ENCODE measurements at regions not wholly inside any gene's neighbourhood (a gene's known extent, or its start where the extent isn't known, plus 50 kb on each side); places are given as distances from the start of the nearest gene placed in this dataset.

- H4K91ac ChIP-seq (replicated peaks; ENCODE audit: insufficient read length, low read length), result no peak overlapping the region
- no peak overlapping the region for H2BK15ac ChIP-seq (ENCODE audit: low read length)
- no peak overlapping the region for H2BK20ac ChIP-seq (ENCODE audit: low read length)
- no peak overlapping the region for H4K5ac ChIP-seq (ENCODE audit: insufficient read length, low read depth, low read length)
- DNase-seq (ENCODE audit: low read depth in 1 of 2, low spot score in 2 of 2) (no peak), FAIRE-seq (no peak)
- H3K9me3 ChIP-seq (ENCODE audit: insufficient read depth in 2 of 2, low read depth in 1 of 2, low read length in 1 of 2), result no peaks in the 10 kb centered on the region
- no peak overlapping the region for H2AK5ac ChIP-seq (ENCODE audit: low read depth, low read length)
- no peak overlapping the region for H2BK12ac ChIP-seq (ENCODE audit: low read depth, low read length)
- H3K4me3 ChIP-seq (ENCODE audit: extremely low read depth in 1 of 4, insufficient read depth in 2 of 4, low read depth in 3 of 4, low read length in 4 of 4), result no peak overlapping the region
- no peaks in the 10 kb centered on the region for H3K27me3 ChIP-seq (replicated peaks in 1 of 4; ENCODE audit: control insufficient read depth in 3 of 4, extremely low read depth in 1 of 4, insufficient read depth in 3 of 4, low read length in 3 of 4)
- H3K23ac ChIP-seq (ENCODE audit: insufficient read length), result no peak overlapping the region
- no peaks in the 10 kb centered on the region for H3K79me1 ChIP-seq (ENCODE audit: low read depth, low read length)
- ChIA-PET POLR2A (ENCODE audit: partially characterized antibody) (no interaction called here), CTCF (ENCODE audit: partially characterized antibody) (no interaction called here)
- H2BK120ac ChIP-seq (replicated peaks; ENCODE audit: low read depth, low read length), result no peak overlapping the region
- no peak overlapping the region for H3K56ac ChIP-seq (replicated peaks; ENCODE audit: insufficient read length, low read depth, low read length)
- H2AFZ ChIP-seq (ENCODE audit: low read length), result no peak overlapping the region
- H3K4ac ChIP-seq (replicated peaks; ENCODE audit: insufficient read length, low read depth, low read length), result no peak overlapping the region
- H3K18ac ChIP-seq (ENCODE audit: extremely low read depth, low read length), result no peak overlapping the region
- H3K4me2 ChIP-seq (ENCODE audit: insufficient read depth in 1 of 2, low read depth in 2 of 2, low read length in 2 of 2), result no peak overlapping the region
- no peaks in the 10 kb centered on the region for H3K36me3 ChIP-seq (ENCODE audit: control insufficient read depth in 2 of 4, insufficient read depth in 4 of 4, low read length in 3 of 4)
- no peaks in the 10 kb centered on the region for H3K4me1 ChIP-seq (replicated peaks in 1 of 4; ENCODE audit: control insufficient read depth in 3 of 4, insufficient read depth in 4 of 4, low read length in 3 of 4)
- no peaks in the 10 kb centered on the region for H4K20me1 ChIP-seq (replicated peaks in 1 of 2; ENCODE audit: control insufficient read depth in 1 of 2, insufficient read depth in 2 of 2, low read length in 2 of 2)
- H3K27ac ChIP-seq (ENCODE audit: low read depth, low read length), result no peak overlapping the region
- no peak overlapping the region for H3K14ac ChIP-seq (ENCODE audit: insufficient read length)
- WGBS, 2 experiments (ENCODE audit: extremely low coverage in 1 of 2, insufficient coverage in 1 of 2, insufficient read length in 1 of 2, insufficient replicate concordance in 2 of 2, low coverage in 1 of 2, low lambda C conversion rate in 2 of 2, missing lambda C conversion rate in 1 of 2), result 92% methylated on average over 8 of the region's 8 CpGs; no CpG with 5 or more reads in 1 of the 2 experiments
- no peaks in the 10 kb centered on the region for H3K23me2 ChIP-seq (ENCODE audit: low read depth, low read length)
- no peak overlapping the region for H2BK5ac ChIP-seq (ENCODE audit: low read depth, low read length)
- H4K8ac ChIP-seq (ENCODE audit: extremely low read depth, insufficient read depth, low read length), result no peak overlapping the region
- H3K9ac ChIP-seq (replicated peaks in 1 of 4; ENCODE audit: extremely low read depth in 1 of 4, low read depth in 3 of 4, low read length in 3 of 4), result no peak overlapping the region
- no peaks in the 10 kb centered on the region for H3K79me2 ChIP-seq (ENCODE audit: control insufficient read depth in 1 of 2, insufficient read depth in 2 of 2, low read length in 2 of 2)
- no peak for TF ChIP-seq CBX5 (IDR thresholded peaks at IDR 0.05; ENCODE audit: low read depth, low read length)
- no peak for TF ChIP-seq CHD2 (IDR thresholded peaks at IDR 0.05; ENCODE audit: low read length)
- no peak for TF ChIP-seq CHD1 (IDR thresholded peaks at IDR 0.05; ENCODE audit: low read depth, low read length)
- TF ChIP-seq KDM1A (IDR thresholded peaks at IDR 0.05; ENCODE audit: borderline replicate concordance, low read length), result no peak
Observed at GRCh38 chr3:118801899-118802298, 232.7 kb downstream of the IGSF11 start.
